Ascending aorta (tissue), 2 donors: ENCODE measurements at regions not wholly inside any gene's neighbourhood (a gene's known extent, or its start where the extent isn't known, plus 50 kb on each side); places are given as distances from the start of the nearest gene placed in this dataset.
"Not testable (repeated sequence)": the region's sequence is repeated elsewhere in the genome, so short reads cannot be mapped to it uniquely, and the experiment has no call there.

Experiments used
- DNase-seq, 2 donors: peaks; one replicate each; pipeline ENCODE4 v3.0.0-alpha.2; 2019; ENCODE audit warnings: low spot score in 2 of 2
- H3K27ac ChIP-seq, 2 donors: fragments of 200-600 bp; sonication (generic); one replicate each; pipeline ENCODE4 v1.5.1; 2016 to 2017; ENCODE audit warnings: mild to moderate bottlenecking in 1 of 2
- H3K27me3 ChIP-seq: fragments of 200-600 bp; sonication (generic); one replicate; pipeline ENCODE4 v1.5.1; 2017
- H3K36me3 ChIP-seq, 2 donors: fragments of 200-600 bp; sonication (generic); one replicate each; pipeline ENCODE4 v1.5.1; 2016
- H3K4me1 ChIP-seq, 2 donors: fragments of 200-600 bp; sonication (generic); one replicate each; pipeline ENCODE4 v1.5.1; 2016 to 2017; ENCODE audit warnings: mild to moderate bottlenecking in 1 of 2
- H3K4me3 ChIP-seq, 2 donors: fragments of 200-600 bp; sonication (generic); one replicate each; pipeline ENCODE4 v1.5.1; 2016 to 2017; ENCODE audit warnings: mild to moderate bottlenecking in 1 of 2
- H3K9me3 ChIP-seq, 2 donors: fragments of 200-600 bp; sonication (generic); one replicate each; pipeline ENCODE4 v1.5.1; 2016
- CTCF ChIP-seq, 3 experiments: fragments of 200-600 bp in 2 of 3; fragments of 450-650 bp in 1 of 3; sonication (generic) in 2 of 3; IDR thresholded peaks; one replicate each; pipeline ENCODE4 v1.5.1; 2016 to 2019; ENCODE audit warnings: antibody characterized with exemption in 3 of 3, mild to moderate bottlenecking in 1 of 3, moderate library complexity in 1 of 3
- intact Hi-C: fragments of 100-400 bp; cut with DNase I; formaldehyde crosslinking; loops from one replicate; pipeline ENCODE4 v1.15.1; 2023

DNA sequence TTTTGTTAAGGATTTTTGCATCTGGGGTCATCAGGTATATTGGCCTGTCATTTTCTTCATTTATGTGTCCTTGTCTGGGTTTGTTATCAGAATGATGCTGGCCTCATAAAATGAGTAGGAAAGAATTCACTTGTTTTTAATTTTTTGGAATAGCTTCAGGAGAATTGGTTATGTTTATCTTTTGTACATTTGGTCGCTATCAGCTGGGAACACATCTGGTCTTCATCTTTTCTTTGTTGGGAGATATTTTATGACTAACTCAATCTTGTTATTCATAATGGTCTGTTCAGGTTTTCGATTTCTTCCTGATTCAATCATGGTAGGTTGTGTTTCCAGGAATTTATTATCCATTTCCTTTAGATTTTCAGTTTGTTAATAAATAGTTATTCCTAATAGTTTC lies 207.5 kb upstream of the ASCC3 start:
- Histone ChIP-seq H3K9me3 (peaks cover 0 to 6% of the 10 kb centered on the region in 2 donors), H3K27me3 (no peaks in the 10 kb centered on the region), H3K36me3 (no peaks in the 10 kb centered on the region), H3K27ac (no peak overlapping the region), H3K4me1 (no peaks in the 10 kb centered on the region), H3K4me3 (no peak overlapping the region)
- TF ChIP-seq CTCF (IDR thresholded peaks at IDR 0.05): no peak
- intact Hi-C loops: no loop called here
- DNase-seq: no peak

- Histone ChIP-seq H3K9me3 (peaks cover 0 to 6% of the 10 kb centered on the region in 2 donors), H3K4me1 (no peaks in the 10 kb centered on the region), H3K36me3 (no peaks in the 10 kb centered on the region), H3K4me3 (no peak overlapping the region), H3K27ac (no peak overlapping the region), H3K27me3 (no peaks in the 10 kb centered on the region)
- no peak for DNase-seq
- intact Hi-C loops: no loop called here
- no peak for TF ChIP-seq CTCF (IDR thresholded peaks at IDR 0.05)
These were observed 208.5 kb upstream of the ASCC3 start for GRCh38 chr6:101089640-101090039.

GRCh38 chr6:101090281-101090680 lies 209.2 kb upstream of the ASCC3 start:
- no peak overlapping the region for H3K27ac ChIP-seq
- no peaks in the 10 kb centered on the region for H3K27me3 ChIP-seq
- DNase-seq: no peak
- no peak for TF ChIP-seq CTCF (IDR thresholded peaks at IDR 0.05)
- no peaks in the 10 kb centered on the region for H3K4me1 ChIP-seq
- intact Hi-C loops: no loop called here
- peaks cover 0 to 6% of the 10 kb centered on the region in 2 donors for H3K9me3 ChIP-seq
- H3K36me3 ChIP-seq: no peaks in the 10 kb centered on the region
- no peak overlapping the region for H3K4me3 ChIP-seq

GRCh38 chr6:101098605-101099004 lies 217.5 kb upstream of the ASCC3 start:
- H3K4me3 ChIP-seq, H3K9me3 ChIP-seq, intact Hi-C loops, H3K36me3 ChIP-seq, H3K27me3 ChIP-seq, H3K27ac ChIP-seq, DNase-seq, H3K4me1 ChIP-seq: not testable (repeated sequence)

DNA sequence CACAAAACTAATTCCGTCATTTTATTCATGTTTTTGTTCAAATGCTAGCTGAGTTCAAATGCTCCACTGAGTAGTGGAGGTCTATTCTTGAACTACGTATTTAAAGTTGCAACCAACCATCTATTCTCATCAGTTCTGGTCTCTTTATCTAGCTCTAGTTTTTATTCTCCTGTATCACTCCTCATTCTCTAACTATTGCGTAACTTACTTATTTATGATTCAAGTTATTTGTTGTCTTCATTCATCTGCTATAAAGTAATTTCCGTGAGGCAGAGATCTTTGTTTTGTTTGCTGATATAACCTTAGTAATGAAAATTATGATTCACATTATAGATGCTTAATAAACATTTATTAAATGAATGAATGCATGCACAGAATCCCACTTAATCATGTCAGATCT lies 221.6 kb upstream of the ASCC3 start:
- Histone ChIP-seq H3K9me3 (no peaks in the 10 kb centered on the region), H3K4me1 (no peaks in the 10 kb centered on the region), H3K27me3 (no peaks in the 10 kb centered on the region), H3K36me3 (no peaks in the 10 kb centered on the region), H3K27ac (no peak overlapping the region), H3K4me3 (no peak overlapping the region)
- DNase-seq: no peak
- intact Hi-C loops: no loop called here
- no peak for TF ChIP-seq CTCF (IDR thresholded peaks at IDR 0.05)

DNA sequence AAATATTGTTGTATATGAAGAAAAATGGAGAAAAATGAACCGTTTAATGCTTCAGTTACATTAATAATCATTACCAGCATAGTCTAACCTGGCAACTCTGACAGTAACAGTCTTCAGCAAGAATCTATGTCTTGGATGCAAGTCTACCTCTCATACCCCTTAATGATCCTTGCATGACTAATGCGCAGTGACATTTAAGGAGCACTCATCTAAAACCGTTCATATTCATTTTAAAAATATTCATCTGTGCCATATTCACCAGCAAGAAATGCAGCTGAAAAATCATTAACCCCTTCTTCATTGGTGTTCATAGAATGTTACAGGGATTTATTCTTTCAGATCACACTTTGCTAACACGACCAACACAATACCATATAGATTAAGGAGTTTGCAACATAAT lies 227.2 kb upstream of the ASCC3 start:
- no peaks in the 10 kb centered on the region for H3K36me3 ChIP-seq
- no peaks in the 10 kb centered on the region for H3K9me3 ChIP-seq
- no peaks in the 10 kb centered on the region for H3K4me1 ChIP-seq
- no peak for TF ChIP-seq CTCF (IDR thresholded peaks at IDR 0.05)
- H3K27ac ChIP-seq: no peak overlapping the region
- H3K4me3 ChIP-seq: no peak overlapping the region
- intact Hi-C loops: no loop called here
- no peaks in the 10 kb centered on the region for H3K27me3 ChIP-seq
- no peak for DNase-seq
